ENCODE measurements at regions not wholly inside any gene's neighbourhood (a gene's known extent, or its start where the extent isn't known, plus 50 kb on each side); places are given as distances from the start of the nearest gene placed in this dataset.
A peak's percentile ranks its signal among the peaks of the same experiment; 100 is the strongest.

GRCh38 chr6:106844930-106845329 lies 129.6 kb downstream of the CD24 start:
- DNase-seq (ENCODE audit: extremely low read depth in 1 of 4, low spot score in 3 of 4): no peak
- Histone ChIP-seq H3K27ac (ENCODE audit: extremely low read depth, low read depth, low read length) (no peak overlapping the region), H3K4me1 (replicated peaks in 1 of 2; ENCODE audit: control insufficient read depth in 2 of 2, insufficient read depth in 2 of 2, low read length in 2 of 2) (peaks cover 4 to 37% of the 10 kb centered on the region in 2 experiments), H3K36me3 (ENCODE audit: control insufficient read depth, insufficient read depth, low read length) (no peaks in the 10 kb centered on the region), H3K9me3 (replicated peaks; ENCODE audit: control insufficient read depth, insufficient read depth, low read depth, low read length) (no peaks in the 10 kb centered on the region), H3K4me3 (no peak overlapping the region), H3K27me3 (ENCODE audit: control insufficient read depth in 2 of 2, insufficient read depth in 2 of 2, low read length in 2 of 2) (no peaks in the 10 kb centered on the region), H3K9ac (ENCODE audit: insufficient read depth in 1 of 2, low read depth in 2 of 2, low read length in 2 of 2) (no peak overlapping the region), H3K4me2 (ENCODE audit: insufficient read depth, low read length) (no peak overlapping the region), H3K79me2 (ENCODE audit: control insufficient read depth, insufficient read depth, low read length) (no peaks in the 10 kb centered on the region), H2AFZ (ENCODE audit: low read depth, low read length) (peak overlapping the region; percentile 60), H3K9me1 (ENCODE audit: control insufficient read depth, insufficient read depth, low read length) (no peaks in the 10 kb centered on the region), H4K20me1 (replicated peaks; ENCODE audit: control insufficient read depth, insufficient read depth, low read length) (no peaks in the 10 kb centered on the region)
- in situ Hi-C loops (cut with MboI): no loop called here
- intact Hi-C loops (cut with micrococcal nuclease): loop anchor here (5.0 kb wide), 1 partner anchor 42 kb away; no protein-coding TSS in a partner anchor
- CTCF ChIA-PET (ENCODE audit: low intra/inter-chr PET ratio): no interaction called here
- TF ChIP-seq NCOA2 (IDR thresholded peaks at IDR 0.05; ENCODE audit: partially characterized antibody in 2 of 2): no peak
- no peak for TF ChIP-seq PCBP2 (IDR thresholded peaks at IDR 0.05; ENCODE audit: low read depth, low read length, poor library complexity, severe bottlenecking)
- no peak for TF ChIP-seq MCM2 (IDR thresholded peaks at IDR 0.05; ENCODE audit: low read depth)
- TF ChIP-seq SMARCC2 (IDR thresholded peaks at IDR 0.05; ENCODE audit: low read depth): no peak
- no peak for TF ChIP-seq MLLT1 (IDR thresholded peaks at IDR 0.05)
- TF ChIP-seq SNIP1 (IDR thresholded peaks at IDR 0.05; ENCODE audit: low read depth): no peak
- no peak for TF ChIP-seq SMARCB1 (IDR thresholded peaks at IDR 0.05; ENCODE audit: insufficient read length, low read depth)
- TF ChIP-seq GATA2 (CRISPR knock-in tag; IDR thresholded peaks at IDR 0.05): no peak
- no peak for FAIRE-seq
- POLR2A ChIA-PET: interaction anchor here (0.7 kb wide), 1 partner anchor 143 kb away, joined by 5 read pairs; no protein-coding TSS in a partner anchor
- BruUV-seq (replicated peaks): no TSS peak
- no peak for ATAC-seq

Data from K562 (cell line).